GM18502 (cell line): ENCODE measurements at regions not wholly inside any gene's neighbourhood (a gene's known extent, or its start where the extent isn't known, plus 50 kb on each side); places are given as distances from the start of the nearest gene placed in this dataset.

ENCODE experiments used
- ATAC-seq: cut with Tn5 transposase; IDR thresholded peaks from one replicate; pipeline ENCODE4 v1.9.1; 2021; ENCODE audit warnings: mild to moderate bottlenecking; ENCODE audit not compliant: unreplicated experiment, poor library complexity

DNA sequence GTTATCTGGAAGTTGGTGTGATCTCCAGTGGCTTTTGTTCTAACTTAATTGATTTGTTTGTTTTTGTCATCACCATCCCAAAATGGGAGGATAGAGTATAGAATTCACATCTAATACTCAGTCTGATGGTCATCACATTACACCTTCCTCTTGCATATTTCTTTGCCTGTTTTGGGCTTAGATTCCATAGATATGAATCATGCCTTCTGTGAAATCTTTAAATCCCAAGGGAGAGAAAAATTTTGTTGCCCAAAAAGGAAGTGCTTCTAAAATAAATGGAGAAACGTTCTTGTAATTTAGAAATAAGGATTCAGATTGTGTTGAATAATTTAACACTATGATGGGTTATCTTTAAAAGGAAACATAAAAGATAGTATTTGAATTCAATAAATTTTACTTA lies 446.0 kb upstream of the LRRC7 start:
- ATAC-seq = no peak

DNA sequence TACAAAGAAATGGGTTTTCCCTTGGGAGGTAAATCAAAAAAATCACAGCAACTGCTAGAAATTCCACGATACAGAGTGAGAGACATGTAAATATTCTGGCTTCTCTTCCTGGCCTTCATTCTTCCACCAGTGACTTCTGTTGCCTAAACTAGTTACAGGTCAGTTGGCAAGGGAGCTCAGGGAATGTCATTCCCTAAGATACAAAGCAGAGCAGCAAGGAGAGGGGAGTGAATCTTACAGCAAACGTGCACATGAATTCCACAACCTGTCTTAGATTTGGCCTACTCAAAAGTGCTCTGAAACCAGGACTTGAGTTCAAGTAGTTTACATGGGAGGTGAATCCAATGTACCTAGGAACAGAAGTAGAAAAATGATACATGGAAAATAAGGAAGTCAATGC lies 445.3 kb upstream of the LRRC7 start:
- ATAC-seq = no peak

DNA sequence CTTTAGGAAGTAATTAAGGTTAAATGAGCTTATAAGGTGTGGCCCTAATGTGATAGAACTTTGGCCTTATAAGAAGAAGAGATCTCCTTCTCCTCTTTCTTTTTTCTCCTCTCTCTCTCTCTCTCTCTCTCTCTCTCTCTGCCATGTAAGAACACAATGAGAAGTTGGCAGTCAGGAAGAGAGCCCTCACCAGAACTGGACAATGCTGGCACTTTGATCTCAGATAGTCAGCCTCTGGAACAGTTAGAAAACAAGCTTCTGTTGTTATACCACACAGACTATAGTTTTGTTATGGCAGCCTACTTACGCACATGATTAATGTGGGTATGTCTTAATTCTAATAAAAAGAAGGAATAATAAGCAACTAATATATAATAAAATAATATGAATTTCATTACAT lies 444.2 kb upstream of the LRRC7 start:
- no peak for ATAC-seq

DNA sequence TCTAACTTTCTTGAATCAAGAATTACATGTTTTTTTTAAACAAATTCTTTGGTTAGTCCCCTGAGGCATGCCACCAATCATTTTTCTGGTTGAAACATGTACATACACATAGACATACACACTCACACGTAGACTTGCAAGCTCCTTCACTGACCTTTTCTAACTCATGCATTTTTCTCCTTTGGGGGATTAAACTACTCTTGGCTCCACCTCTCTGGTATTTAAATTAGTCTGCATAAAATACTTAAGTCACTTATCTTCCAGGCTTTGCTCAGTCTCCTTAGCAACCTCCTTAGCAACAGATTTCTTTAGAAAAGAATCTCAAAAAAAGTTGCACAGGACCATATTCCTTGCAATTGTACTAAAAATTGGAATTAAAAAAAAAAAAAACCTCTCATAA lies 440.9 kb upstream of the LRRC7 start:
- ATAC-seq = no peak

DNA sequence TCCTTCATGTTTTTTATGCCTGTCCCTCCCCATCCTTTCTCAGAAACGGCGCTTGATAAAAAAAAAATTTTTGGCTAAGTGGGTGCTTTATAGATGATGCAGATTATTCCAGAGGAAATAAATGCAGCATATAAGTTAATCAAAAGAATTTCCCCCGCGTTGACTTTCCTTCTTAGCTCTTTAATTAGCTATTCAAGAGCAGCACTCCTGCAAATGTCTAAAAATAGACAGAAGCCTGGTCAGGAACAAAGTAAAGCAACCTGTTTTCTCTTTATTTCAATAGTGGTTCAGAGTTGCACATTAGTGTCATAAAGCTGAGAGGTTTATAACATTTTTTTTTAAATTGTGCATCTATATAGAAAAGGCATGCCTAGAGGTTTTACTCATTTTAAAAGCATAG lies 439.5 kb upstream of the LRRC7 start:
- no peak for ATAC-seq

DNA sequence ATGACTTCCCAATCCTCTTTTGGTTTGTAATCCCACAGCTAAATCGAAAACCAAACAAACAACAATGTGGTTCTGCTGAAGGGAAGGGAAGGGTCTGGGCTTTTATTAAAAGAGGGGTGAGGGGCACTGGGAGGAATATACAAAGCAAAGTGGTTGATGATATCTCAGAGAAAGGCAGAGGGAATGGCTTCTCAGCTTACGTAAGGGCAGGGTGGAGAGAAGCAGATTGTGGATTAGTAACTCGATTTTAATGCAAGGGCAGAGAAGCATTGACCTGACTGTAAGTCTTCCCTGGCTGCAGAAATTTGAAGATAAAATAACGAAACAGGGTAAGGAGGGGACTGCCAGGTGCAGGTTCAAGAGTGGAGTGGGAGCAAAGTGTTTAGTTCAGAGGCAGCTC lies 438.2 kb upstream of the LRRC7 start:
- ATAC-seq = no peak

DNA sequence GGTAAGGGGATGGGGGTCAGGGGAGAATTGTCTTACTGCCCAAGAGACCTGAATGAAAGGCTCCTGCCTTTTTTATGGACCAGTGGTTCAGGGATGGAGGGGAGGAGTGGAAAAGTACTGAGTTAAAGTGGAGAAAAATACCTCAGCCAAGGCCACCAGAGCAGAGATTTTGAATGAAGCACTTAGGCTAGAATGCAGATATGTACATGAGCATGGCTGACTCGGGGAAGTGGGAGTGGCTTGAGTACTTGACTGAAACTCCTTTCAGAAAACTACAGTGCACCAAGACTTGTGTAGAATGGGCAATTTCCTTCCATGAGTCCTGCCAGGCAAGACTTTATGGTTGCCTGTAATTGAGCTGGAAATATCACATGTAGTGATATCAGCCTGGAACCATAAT lies 429.6 kb upstream of the LRRC7 start:
- ATAC-seq = no peak

DNA sequence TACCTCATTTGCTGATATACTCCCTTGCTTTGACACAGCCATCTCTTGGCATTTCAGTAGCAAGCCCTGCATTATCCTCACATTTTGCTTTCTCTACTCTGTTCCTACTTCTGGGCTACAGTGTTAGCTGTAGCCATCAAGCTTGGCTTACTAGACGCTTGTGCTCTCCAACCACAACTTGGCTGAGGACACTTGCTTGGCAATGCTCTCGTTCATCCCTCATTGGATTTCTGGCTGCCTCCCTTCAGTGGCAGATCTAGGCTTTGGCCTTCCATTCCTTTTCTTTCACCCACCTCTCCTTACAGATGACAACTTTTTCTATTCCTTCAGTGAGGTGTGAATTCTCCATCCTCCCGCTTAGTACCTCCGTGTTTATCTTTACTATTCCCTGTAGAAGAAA lies 428.7 kb upstream of the LRRC7 start:
- ATAC-seq = no peak

DNA sequence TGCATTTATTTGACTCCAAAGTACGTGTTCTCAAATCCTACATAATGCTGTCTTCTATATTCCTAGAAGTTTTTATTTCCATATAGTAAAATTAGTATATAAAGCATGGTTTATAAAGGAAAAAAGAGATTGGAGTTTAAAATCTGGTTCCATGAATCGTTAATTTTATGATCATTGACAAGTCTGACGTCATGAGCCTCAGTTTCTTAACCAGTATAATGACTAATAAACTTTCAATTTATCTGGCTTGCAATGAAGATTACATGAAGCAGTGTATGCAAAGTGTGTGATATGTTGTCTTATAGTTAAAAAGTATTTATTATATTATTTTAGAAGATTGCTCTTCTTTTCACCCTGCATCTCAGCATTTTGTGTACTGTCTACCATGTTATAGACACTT lies 421.4 kb upstream of the LRRC7 start:
- ATAC-seq = no peak

DNA sequence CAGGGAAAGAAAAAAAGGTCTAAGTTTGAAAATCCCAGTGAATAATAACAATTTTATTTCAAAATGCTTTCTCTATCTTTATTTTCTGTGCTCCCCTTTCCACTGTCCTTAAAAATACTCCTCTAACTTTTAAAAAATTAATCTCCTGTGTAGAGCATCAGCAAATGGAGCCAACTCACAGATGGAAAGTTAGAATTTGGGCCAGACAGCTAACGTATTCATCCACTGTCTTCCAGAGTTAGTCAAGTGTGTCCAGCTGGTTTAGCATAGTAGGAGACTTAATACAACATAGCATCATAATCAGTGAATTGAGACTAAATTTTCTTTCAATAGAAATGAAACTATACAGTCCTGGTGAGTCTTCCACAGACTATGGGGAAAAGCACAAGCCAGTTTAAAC lies 419.0 kb upstream of the LRRC7 start:
- no peak for ATAC-seq

DNA sequence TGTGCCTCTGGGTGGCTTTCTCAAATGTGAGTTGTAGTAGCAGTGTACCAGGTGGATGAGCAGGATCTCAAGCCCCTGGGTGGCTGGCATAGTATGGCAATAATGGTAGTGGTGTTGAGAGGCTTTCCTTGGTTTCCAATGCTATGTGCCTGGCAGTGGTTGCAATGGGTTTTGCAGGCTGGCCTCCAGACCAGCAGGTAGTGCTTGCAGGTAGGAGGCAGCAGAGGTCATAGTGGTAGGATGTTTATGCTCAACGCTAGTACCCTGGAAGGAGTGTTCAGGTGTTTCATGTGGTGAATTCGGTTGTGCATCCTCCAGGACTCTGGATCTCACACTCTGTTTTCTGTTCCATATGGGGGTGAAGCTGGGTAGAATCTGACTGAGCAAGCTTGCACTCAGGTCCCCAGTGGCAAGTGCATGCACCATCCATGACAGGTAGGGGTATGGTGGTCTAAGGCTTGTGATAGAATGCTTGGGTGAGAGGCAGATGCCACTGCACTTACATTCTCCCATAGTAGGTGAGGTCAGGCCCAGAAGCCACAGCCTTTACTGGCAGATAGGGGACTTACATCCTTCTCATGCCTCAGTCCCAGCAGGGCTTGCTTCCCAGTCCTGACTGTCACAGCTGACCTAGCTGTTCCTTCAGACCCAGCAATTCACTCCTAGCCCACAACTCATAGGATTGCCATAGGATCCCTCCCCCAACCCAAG lies 410.5 kb upstream of the LRRC7 start:
- ATAC-seq = no peak

DNA sequence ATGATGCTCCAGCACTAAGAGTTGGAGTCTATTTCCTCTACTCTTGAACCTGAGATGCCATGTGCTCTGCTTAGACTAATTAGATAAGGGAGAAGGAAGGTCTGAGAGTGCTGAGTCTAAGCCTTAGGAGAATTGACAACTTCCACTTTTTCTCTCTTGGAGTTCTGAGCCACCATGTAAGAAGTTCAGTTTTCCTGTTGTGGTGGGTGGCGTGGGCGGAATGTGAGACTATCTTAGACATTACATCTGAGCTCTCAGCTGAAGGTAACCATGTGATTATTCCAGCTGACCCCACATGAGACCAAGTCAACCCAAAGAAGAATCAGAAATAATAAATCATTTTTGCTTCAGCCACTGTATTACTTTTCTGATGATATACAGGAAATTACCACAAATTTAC lies 404.5 kb upstream of the LRRC7 start:
- no peak for ATAC-seq

DNA sequence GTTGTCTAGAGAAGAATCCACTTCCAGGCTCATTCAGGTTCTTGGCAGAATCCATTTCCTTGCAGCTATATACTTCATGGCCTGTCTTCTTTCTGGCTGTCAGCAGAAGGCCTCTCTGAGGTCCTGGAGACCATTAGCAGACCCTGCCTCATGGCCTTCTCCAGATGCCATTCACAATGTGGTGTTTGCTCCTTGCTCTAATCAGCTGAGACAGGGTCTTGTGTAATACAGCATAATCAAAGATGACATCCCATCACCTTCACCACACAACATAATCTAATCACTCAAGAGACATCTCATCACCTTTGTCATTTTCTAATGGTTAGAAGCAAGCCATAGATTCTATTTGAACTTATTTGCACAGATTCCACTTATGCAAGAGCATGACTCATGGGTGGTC lies 403.9 kb upstream of the LRRC7 start:
- no peak for ATAC-seq

DNA sequence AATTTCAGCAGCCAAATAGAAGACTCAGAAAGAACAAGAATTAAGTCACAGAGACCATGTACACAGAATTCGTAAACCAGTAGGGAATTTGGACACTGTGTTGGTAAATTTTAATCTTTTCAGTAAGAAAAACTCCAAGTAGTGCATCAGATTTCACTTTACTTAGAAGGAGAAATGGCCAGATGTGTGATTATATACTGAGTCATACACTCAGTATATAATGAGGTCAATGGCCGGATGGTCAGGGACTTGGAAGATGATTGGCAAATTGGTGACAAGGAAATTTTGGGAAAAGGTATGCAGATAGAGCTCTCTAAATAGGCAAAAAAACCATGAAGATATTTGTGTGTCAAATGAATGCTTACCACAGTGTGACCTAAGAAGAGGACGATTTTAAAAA lies 399.8 kb upstream of the LRRC7 start:
- ATAC-seq = no peak

DNA sequence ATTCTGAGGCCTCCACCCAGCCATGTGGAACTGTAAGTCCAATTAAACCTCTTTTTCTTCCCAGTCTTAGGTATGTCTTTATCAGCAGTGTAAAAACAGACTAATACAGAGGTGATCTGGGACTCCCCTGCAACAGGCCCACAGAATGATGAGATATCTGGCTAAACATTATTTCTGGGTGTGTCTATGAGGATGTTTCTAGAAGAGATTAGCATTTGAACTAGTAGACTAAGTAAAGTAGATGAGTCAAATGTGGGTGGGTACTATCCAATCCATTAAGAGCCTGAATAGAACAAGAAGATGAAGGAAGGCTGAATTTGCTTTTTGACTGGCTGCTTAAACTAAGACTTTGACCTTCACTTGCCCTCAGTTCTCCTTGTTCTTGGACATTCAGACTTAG lies 396.5 kb upstream of the LRRC7 start:
- ATAC-seq = no peak

DNA sequence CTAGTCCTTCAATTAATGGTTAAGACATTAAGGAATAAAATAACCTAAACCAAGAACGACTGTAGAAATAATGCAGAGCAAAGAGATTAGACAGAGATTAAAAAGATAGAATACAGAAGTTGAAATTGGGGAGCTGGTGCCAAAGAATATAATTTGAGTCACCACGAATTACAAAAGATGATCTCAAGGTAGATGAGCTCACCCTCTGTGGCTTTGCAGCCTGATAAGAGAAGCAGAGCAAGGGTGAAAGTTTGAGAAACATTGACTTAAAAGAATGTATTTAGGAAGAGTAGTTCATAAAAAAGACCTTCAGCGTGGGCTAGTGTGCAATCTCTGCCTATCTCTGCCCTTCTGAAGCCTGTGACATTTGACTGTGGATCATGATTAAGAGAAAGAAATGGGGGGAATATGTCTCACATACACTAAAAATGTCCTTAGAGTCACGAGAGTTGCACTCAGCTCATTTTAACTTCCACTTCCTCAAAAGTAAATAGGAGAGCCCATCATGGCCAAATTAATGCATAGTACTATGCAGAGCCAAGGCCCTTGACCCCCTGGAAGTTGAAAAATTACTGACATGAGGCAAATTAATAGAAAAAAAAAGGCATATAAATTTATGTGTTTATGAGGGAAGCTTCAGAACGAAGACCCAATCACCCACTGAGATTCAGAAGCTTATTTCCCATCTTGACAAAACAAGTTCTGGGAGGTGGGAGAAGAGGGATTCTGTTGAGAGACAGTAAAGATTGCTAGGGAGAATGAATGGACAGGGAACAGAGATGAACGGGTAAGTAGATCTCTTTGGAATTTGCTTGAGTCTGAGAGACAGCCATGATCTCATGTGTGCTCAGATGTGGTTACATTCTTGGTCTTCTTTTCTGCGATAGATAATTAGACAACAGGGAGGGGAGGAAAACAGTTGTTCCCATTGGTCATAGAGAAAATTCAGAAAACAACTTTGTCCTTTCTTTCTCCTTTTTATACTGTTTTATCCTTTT lies 395.4 kb upstream of the LRRC7 start:
- no peak for ATAC-seq

DNA sequence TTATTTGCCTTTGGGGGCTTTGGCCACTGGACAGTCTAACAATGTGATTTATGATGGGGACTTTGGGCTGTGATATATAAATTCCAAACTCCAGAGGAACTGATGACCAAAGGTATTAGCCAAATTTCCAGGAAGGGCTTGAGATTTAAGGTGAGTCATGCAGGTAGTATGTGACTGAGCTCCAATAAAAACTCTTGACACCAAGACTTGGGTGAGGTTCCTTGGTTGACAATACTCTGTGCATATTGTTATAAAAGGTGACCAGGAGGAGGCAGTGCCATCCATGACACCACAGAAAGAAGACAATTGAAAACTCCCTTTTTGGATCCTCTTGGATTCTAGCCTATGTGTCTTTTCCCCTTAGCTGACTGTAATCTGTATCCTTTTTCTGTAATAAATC lies 392.7 kb upstream of the LRRC7 start:
- ATAC-seq = no peak

DNA sequence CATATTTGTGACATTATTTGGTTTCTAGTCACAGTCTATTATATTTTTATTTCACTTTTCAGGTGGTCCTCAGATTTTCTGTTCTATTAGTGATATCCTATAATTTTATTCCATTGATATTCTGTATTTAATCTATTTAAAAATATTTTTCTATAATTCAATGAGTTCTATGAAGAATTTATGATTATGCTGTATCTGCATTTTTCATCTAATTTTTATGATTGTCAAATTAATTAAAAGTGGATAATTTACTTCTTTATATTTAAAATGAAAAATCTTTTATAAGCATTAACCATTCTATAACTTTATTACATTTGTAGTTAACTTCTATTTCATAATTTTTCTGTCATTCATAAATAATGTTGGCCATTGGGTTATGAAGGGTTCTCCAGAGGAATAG lies 387.4 kb upstream of the LRRC7 start:
- no peak for ATAC-seq

DNA sequence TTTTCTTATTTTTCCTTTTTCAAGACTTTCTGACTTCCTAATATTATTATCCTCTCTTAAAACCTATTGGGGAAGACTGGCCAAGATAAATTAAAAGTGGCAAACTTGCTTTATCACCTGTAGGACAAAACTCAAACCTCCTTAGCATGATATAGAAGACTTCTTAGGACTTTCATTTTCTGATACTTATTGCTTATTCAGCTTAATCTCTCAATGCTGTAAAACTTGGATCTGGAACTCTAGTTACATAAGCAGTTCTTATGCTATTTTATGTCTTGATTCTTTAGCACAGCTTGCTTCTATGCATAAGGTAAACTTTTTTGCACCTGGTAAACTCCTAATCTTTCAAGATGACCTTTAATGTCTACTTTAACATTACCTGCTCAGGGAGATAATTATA lies 382.3 kb upstream of the LRRC7 start:
- no peak for ATAC-seq

DNA sequence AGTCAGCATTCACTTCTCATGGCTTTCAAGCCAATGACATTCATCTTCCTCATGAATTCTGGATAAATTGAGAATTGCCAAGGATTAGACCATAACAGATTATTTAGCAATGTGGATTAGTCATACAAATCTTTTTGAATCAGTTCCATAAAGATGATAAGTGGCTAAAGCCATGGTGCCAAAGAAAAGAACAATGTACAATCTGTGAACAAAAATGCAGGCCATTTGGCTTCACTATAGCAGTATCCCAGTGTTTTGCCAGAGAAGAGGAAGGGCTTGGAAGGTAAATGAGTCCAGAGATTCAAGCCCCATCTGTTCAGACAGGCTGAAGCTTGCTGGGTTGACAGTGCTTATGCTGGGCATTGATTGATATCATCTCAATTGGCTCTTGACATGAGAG lies 376.4 kb upstream of the LRRC7 start:
- ATAC-seq = no peak

DNA sequence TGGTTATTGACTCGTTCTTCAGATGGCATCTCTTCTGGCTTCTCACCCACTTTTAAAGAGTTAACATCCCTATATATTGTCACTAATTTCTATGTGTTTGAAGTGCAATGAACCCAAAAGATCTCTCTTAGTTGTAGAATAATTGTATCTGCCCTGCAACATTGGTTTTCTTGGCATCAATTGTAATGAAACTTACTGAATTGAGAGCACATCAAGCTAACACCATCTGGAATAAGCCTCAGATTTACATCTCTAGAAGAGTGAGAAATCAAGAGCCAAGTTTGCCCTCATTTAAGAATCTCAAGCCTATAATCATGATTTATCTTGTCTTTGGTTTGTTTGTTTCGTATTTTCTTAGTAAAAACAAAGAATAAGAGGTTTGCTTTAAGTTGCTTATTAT lies 372.6 kb upstream of the LRRC7 start:
- ATAC-seq = no peak

DNA sequence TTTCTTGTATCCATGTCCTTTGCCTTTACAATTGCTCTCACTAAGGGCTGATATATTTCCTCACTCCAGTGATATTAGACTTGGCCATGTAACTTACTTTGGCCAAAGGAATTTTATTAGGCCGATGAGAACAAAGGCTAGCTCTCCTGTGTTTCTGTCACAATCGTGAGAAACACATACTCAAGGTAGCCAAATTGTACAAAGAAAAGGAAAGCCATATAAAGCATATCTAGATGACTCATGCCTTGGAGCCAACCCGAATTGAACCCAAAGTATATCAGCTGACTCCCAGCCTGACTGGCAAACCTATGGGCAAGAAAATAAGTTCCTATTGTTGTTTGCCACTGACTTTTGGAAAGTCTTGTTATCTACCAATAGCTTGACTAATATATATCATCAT lies 371.7 kb upstream of the LRRC7 start:
- no peak for ATAC-seq
